HG03439 (cell line): ENCODE measurements at regions not wholly inside any gene's neighbourhood (a gene's known extent, or its start where the extent isn't known, plus 50 kb on each side); places are given as distances from the start of the nearest gene placed in this dataset.
A peak's percentile ranks its signal among the peaks of the same experiment; 100 is the strongest.
"Not testable (repeated sequence)": the region's sequence is repeated elsewhere in the genome, so short reads cannot be mapped to it uniquely, and the experiment has no call there.

ENCODE experiments used
- ATAC-seq: cut with Tn5 transposase; IDR thresholded peaks from one replicate; pipeline ENCODE4 v1.9.1; 2021; ENCODE audit warnings: mild to moderate bottlenecking, moderate library complexity; ENCODE audit not compliant: unreplicated experiment

GRCh38 chr6:14997507-14997906 is 248.4 kb upstream of the JARID2 start:
- ATAC-seq, result no peak

- ATAC-seq, result no peak
Observed at GRCh38 chr6:14999106-14999505, 246.8 kb upstream of the JARID2 start.

- no peak for ATAC-seq
Observed at GRCh38 chr6:15001326-15001910, 244.5 kb upstream of the JARID2 start.

GRCh38 chr6:15008269-15008668 is 237.6 kb upstream of the JARID2 start:
- no peak for ATAC-seq

GRCh38 chr6:15014958-15015357 is 230.9 kb upstream of the JARID2 start:
- no peak for ATAC-seq

- no peak for ATAC-seq
Observed at GRCh38 chr6:15016813-15017212, 229.1 kb upstream of the JARID2 start.

- ATAC-seq, result no peak
Observed at GRCh38 chr6:15017261-15017660, 228.6 kb upstream of the JARID2 start.

GRCh38 chr6:15017803-15018202 is 228.1 kb upstream of the JARID2 start:
- ATAC-seq, result no peak

- no peak for ATAC-seq
Observed at GRCh38 chr6:15020119-15020770, 225.6 kb upstream of the JARID2 start.

GRCh38 chr6:15021074-15021473 is 224.8 kb upstream of the JARID2 start:
- no peak for ATAC-seq

- not testable (repeated sequence) for ATAC-seq
Observed at GRCh38 chr6:15023018-15023417, 222.9 kb upstream of the JARID2 start.

GRCh38 chr6:15023448-15023847 is 222.4 kb upstream of the JARID2 start:
- ATAC-seq, result peak; percentile 92

GRCh38 chr6:15025446-15025845 is 220.4 kb upstream of the JARID2 start:
- no peak for ATAC-seq

GRCh38 chr6:15026832-15027231 is 219.0 kb upstream of the JARID2 start:
- ATAC-seq, result no peak

- no peak for ATAC-seq
Observed at GRCh38 chr6:15027472-15027871, 218.4 kb upstream of the JARID2 start.

GRCh38 chr6:15032015-15032414 is 213.9 kb upstream of the JARID2 start:
- no peak for ATAC-seq

- no peak for ATAC-seq
Observed at GRCh38 chr6:15033850-15034203, 212.0 kb upstream of the JARID2 start.

- no peak for ATAC-seq
Observed at GRCh38 chr6:15036690-15037245, 209.1 kb upstream of the JARID2 start.

GRCh38 chr6:15037253-15037652 is 208.6 kb upstream of the JARID2 start:
- ATAC-seq, result no peak

GRCh38 chr6:15038013-15038791 is 207.7 kb upstream of the JARID2 start:
- no peak for ATAC-seq

- no peak for ATAC-seq
Observed at GRCh38 chr6:15039136-15039535, 206.7 kb upstream of the JARID2 start.

- ATAC-seq, result no peak
Observed at GRCh38 chr6:15042938-15043337, 202.9 kb upstream of the JARID2 start.
